NCI-H2107 treated with DMSO at 0.1 percent for 48 hours (cell line): ENCODE measurements at regions not wholly inside any gene's neighbourhood (a gene's known extent, or its start where the extent isn't known, plus 50 kb on each side); places are given as distances from the start of the nearest gene placed in this dataset.

Experiments
- DNase-seq: peaks from one replicate; lab custom pipeline; 2025; ENCODE audit not compliant: unreplicated experiment; lab: John Stamatoyannopoulos, UW

GRCh38 chr12:13769966-13770365 lies 211.4 kb downstream of the GRIN2B start:
- no peak for DNase-seq

- DNase-seq, result no peak
These were observed 212.1 kb downstream of the GRIN2B start for GRCh38 chr12:13769273-13769672.

GRCh38 chr12:13764748-13765147 lies 216.7 kb downstream of the GRIN2B start:
- DNase-seq, result no peak

GRCh38 chr12:13749389-13749788 lies 232.0 kb downstream of the GRIN2B start:
- peak; percentile 5 for DNase-seq

- no peak for DNase-seq
These were observed 236.1 kb downstream of the GRIN2B start for GRCh38 chr12:13745111-13745860.

- DNase-seq, result no peak
These were observed 236.8 kb downstream of the GRIN2B start for GRCh38 chr12:13744561-13744960.

GRCh38 chr12:13740149-13740545 lies 241.3 kb downstream of the GRIN2B start:
- no peak for DNase-seq

- DNase-seq, result no peak
These were observed 245.7 kb downstream of the GRIN2B start for GRCh38 chr12:13735734-13736133.

GRCh38 chr12:13734584-13735152 lies 246.7 kb downstream of the GRIN2B start:
- no peak for DNase-seq

GRCh38 chr12:13727707-13728195 lies 253.7 kb downstream of the GRIN2B start:
- peak; percentile 86 for DNase-seq

- no peak for DNase-seq
These were observed 256.4 kb downstream of the GRIN2B start for GRCh38 chr12:13725049-13725448.

GRCh38 chr12:13724136-13724535 lies 257.3 kb downstream of the GRIN2B start:
- no peak for DNase-seq

- DNase-seq, result no peak
These were observed 261.4 kb downstream of the GRIN2B start for GRCh38 chr12:13719986-13720385.

- DNase-seq, result no peak
These were observed 263.1 kb downstream of the GRIN2B start for GRCh38 chr12:13718271-13718670.

GRCh38 chr12:13716119-13716518 lies 265.3 kb downstream of the GRIN2B start:
- no peak for DNase-seq

GRCh38 chr12:13713556-13714410 lies 267.6 kb downstream of the GRIN2B start:
- DNase-seq, result no peak

- DNase-seq, result no peak
These were observed 273.6 kb downstream of the GRIN2B start for GRCh38 chr12:13707829-13708228.

GRCh38 chr12:13702381-13702780 lies 279.0 kb downstream of the GRIN2B start:
- no peak for DNase-seq

- DNase-seq, result no peak
These were observed 279.9 kb downstream of the GRIN2B start for GRCh38 chr12:13701502-13701901.

GRCh38 chr12:13697973-13698372 lies 283.4 kb downstream of the GRIN2B start:
- DNase-seq, result no peak

GRCh38 chr12:13695781-13696180 lies 285.6 kb downstream of the GRIN2B start:
- DNase-seq, result no peak

- no peak for DNase-seq
These were observed 289.1 kb downstream of the GRIN2B start for GRCh38 chr12:13692332-13692731.
